NCI-H82 treated with DMSO at 0.1 percent for 48 hours (cell line): ENCODE measurements at regions not wholly inside any gene's neighbourhood (a gene's known extent, or its start where the extent isn't known, plus 50 kb on each side); places are given as distances from the start of the nearest gene placed in this dataset.
"Not testable (repeated sequence)": the region's sequence is repeated elsewhere in the genome, so short reads cannot be mapped to it uniquely, and the experiment has no call there.

Experiments used
- DNase-seq: peaks from one replicate; lab custom pipeline; 2025; ENCODE audit not compliant: unreplicated experiment; lab: John Stamatoyannopoulos, UW

DNA sequence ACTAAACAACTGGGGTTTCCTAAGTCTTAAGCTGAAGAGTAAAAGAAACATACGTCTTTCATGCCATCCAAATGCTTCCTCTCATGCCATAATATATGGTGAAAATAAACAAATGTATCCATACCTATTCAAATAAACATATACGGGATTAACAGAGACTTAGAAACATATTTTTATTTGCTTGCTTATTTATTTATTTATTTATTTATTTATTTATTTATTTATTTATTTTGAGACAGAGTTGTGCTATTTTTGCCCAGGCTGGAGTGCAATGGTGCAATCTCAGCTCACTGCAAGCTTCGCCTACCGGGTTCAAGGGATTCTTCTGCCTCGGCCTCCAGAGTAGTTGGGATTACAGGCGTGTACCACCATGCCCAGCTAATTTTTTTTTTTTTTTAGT is 291.6 kb upstream of the CNTN5 start:
- no peak for DNase-seq

DNA sequence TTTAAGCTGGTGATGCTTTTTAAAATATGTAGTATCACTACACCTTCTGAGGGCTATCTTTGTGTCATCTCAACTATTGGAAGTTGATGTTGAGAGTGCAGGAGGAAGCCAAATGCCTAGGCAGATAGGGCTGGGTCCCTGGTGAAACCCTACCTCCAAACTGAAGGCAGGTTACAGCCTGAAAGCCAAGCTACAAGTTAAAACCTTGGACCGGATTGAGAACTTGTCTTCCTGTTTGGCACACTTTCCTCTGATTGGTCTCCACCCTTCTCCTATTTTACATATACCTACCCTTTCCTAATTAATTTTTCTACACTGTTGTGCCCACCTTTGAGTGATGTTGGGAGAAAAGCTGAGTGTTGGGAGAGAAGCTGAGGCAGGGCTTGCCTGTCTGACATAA is 287.8 kb upstream of the CNTN5 start:
- no peak for DNase-seq

DNA sequence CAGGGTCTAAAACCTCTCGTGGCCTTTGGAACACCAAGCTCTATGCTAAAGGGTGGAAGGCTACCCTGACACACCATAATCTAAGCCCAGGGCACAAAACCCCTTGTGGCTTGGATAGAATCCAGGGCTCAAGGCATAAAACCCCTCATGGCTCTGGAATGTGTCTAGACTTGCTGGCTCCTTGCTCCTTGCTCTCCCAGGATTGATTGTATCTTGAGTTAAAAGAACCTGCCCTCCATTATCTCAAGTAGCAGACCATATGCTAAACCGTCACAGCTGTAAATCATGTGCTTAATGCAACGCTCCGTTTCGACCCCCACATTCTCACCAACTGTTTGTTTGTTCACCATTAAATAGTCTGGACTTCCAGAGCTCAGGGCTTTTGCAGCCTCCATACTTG is 287.4 kb upstream of the CNTN5 start:
- DNase-seq = peak; percentile 39

DNA sequence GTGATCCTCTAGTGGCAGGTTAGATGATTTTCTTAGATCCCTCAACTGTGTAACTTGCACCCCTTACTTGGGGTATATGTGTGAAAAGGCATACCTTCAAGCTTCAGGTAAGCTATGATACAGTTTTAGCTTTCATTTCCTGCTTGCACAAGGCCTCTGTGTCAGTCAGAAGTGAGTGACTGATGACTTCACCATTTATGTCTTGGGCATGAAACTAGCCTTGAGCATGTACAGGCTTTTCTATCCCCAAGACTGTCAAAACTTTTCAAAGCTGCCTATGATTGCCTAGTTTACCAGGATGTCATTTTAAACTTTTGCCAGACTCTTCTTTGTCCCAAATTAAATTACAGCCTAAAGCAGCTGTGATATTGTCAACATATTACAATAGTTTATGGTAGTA is 286.1 kb upstream of the CNTN5 start:
- no peak for DNase-seq

DNA sequence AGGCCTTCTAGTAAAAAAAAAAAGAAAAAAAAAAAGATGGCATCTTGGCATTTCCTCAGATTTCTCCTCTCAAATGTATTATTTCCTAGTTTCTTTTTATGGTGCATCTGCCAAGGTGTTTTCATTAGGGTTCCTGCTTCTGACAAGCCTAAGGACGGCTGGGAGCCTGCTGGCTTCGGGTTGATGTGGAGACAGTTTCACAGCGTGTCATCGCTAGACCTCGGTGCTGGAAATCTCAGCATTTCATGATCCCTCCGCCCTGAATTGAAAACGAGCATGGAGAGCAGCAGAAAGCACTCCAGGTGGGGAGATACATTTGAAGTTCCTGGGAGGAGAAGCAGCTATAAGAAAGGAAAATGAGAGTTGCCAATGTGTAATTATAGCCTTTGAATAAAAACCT is 283.9 kb upstream of the CNTN5 start:
- no peak for DNase-seq

DNA sequence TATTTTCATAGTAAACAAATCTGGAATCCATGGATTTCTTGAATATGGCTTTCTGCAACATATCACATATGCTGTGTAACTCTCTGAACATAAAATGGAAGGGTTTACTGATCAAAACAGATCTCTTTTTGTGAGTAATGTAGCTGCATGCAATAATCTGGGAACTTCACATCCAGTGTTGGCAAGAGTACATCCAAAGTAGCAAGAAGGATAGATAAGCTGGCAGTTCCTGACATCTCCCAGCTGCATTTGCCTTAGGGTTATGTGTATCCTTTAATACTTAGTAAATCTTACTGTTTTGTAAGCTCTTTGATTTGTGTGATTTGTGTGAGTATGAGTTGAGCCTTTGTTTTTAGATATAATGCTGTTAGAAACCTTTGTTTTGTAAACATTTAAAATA is 280.4 kb upstream of the CNTN5 start:
- DNase-seq = no peak

DNA sequence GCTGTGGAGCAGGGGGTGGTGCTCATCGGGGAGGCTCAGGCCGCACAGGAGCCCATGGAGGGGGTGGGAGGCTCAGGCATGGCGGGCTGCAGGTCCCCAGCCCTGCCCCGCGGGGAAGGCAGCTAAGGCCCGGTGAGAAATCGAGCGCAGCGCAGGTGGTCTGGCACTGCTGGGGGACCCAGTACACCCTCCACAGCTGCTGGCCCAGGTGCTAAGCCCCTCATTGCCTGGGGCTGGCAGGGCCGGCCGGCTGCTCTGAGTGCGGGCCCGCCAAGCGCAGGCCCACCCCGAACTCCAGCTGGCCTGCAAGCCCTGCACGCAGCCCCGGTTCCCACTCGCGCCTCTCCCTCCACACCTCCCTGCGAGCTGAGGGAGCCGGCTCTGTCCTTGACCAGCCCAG is 257.3 kb upstream of the CNTN5 start:
- not testable (repeated sequence) for DNase-seq

DNA sequence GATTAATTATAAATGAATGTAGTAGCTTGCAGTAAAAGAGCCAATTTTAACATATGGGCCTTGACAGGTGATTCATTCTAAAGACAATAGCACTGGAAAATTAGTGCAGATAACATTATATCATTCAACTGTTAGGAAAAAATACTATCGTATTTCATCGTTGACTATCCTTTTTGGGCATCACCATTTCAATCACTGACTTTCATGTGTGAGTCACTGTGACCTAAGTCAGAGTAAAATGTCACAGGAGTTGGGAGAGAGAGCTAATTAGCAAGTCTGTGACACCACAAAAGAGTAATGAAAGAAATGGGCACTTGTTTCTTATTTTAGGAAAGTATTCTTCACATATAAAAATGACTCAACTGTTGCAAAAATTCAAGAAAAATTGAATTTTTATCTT is 253.8 kb upstream of the CNTN5 start:
- DNase-seq = no peak

DNA sequence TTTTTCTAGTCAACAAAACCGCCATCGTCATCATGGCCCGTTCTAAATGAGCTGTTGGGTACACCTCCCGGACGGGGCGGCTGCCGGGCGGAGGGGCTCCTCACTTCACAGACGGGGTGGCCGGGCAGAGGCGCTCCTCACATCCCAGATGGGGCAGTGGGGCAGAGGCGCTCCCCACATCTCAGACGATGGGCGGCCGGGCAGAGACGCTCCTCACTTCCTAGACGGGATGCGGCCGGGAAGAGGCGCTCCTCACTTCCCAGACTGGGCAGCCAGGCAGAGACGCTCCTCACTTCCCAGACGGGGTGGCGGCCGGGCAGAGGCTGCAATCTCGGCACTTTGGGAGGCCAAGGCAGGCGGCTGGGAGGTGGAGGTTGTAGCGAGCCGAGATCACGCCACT is 250.7 kb upstream of the CNTN5 start:
- DNase-seq = not testable (repeated sequence)

DNA sequence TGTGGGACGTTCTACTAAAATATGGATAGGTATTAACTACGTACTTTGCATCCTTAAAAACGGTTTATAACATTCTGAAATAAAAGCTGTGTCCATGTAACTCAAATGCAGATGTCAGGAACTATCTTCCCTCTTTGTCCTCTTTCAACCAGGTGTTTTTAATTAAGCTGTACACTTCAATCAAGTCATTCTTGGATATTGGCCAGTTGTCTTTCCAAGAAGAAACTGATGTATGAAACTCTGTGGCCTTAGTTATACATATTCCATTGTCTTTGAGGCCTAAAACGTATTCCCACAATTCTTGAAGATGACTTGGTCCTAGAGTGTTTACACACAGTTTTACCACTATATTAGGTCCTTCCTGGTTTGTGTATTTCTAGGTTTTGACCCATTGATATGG is 249.0 kb upstream of the CNTN5 start:
- DNase-seq = no peak

DNA sequence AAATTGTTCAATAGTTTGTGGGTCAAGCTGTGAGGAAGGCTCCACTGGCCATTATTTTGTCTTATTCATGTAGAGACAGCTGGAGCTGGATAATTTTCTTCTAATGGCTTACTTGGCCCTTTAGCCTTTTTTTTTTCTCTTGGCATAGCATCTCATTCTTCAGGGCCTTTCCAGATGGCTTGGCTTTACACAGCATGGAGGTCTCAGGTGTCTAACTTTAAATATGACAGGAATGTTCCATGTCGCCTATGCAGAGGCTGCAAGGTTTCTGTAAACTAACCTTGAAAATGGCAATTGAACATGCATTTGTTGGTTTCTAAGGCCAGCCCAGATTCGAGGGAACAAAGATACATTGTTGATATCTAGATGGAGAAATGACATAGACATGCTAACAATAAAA is 247.9 kb upstream of the CNTN5 start:
- no peak for DNase-seq

DNA sequence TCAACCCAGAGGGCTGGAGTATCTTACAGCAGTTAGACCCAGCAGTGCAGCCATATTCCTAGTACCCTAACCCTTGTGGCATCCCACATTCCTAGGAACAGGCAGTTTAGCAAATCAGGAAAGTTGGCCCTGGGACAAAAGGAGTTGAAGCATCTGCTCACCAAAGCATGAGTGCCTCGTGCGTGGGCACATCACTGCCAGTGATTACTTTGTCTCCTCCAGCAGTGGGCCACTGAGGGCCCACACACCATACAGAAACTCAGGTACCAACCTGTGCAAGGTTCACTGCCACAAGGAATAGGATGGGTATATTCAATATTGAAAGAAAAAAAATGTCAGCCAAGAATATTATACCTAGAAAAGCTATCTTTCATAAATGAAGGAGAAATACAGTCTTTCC is 227.5 kb upstream of the CNTN5 start:
- no peak for DNase-seq

DNA sequence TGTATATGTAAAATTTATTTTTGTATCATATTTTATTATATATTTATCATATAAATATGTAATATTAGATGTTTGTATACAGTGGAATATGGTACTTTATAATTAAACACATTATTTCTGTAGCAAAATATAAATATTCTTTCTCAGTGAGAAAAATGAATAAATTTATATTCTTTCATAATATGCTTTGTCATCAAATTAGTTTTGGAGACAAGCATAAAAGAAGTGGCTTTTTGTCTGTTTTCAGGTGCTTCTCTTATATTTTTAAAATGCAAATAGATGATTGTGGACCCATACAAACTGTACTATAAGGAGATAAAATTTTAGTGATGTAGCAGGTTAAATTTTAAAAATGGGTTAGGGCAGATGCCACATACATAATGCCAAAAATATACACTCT is 222.4 kb upstream of the CNTN5 start:
- no peak for DNase-seq

DNA sequence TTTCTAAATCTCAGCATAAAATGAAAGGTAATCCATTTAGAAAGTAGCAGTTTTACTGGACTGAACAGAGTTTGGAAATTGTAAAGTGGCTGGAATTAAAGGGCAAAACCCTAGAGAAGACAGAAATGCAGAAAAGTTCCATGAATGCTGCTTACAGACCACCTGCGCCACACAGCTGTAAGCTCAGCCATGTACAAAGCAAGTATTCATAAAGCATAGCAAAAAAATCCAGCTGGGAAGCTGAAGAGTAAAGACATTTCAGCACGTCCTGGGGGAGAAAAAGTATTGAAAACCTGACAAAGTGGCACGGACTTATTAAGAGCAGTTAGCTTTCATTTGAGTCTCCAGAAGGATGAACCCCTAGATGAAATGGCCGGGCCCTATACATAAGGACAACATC is 220.1 kb upstream of the CNTN5 start:
- no peak for DNase-seq

DNA sequence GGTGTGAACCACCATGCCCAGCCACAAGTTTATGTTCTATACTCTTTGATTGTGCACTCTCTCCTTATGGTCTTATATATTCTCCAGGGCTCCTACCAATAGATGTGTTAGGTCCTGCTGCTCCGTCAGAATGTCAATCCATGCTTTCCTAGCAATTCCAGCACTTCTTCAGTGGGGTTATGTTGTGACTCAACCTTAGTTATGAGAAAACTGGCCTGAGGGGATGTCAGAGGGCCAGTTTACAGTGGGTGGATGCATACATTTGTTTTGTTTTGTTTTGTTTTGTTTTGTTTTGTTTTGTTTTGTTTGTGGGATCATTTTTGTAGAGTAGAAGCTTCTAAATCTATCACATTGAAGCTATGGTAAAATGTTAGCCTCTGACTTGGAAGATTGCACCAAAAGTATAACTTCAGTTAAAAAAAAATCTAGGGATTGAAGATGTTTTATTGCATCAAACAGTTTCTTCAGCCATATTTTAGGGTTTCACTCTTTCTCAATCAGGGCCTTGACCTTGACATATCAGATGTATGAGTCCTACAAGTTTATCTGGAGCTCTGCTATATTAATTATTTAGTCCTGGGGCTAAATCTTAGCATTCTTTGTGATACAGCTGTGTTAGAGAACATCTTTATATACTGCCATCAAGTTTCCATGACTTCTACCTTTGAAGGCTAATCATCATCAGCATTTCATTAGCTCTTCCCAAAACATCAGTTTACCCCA is 191.6 kb upstream of the CNTN5 start:
- DNase-seq = no peak

DNA sequence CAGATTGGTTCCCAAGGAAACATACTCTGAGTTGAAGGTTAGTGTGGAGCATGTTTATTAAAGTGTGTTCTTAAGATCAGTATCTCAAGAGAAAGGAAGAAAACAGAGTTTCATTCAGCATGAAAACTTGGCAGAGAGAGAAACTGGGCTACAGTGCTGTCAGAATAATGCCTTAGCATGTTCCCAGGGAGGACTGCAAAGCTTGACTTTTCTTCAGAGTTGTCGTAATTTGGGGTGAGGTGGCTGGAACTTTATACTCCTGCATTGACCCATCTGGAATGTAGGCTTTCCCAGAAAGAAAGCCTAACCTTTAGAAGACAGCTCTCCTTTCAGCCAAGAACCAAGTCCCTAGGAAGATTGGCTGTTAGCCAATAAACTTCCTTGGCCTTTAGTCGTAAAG is 190.8 kb upstream of the CNTN5 start:
- no peak for DNase-seq

DNA sequence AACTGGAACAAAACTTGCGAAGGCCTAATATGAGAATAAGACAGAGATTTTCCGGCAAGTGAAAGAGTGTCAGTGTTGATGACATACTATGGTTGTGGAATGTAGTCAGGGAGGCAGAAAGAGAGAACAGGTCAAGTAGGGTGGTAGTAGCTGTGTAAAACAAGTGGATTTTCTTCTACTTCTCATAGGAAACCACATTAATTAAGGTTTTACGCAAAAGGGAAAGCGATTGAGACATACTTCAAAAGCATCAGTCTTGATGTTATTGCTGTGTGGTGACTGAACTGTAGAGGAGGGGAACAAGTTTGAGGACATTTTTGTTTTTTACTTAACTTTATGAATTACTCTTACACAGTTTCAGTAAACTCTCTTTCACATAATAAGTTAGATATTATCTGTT is 186.0 kb upstream of the CNTN5 start:
- no peak for DNase-seq

DNA sequence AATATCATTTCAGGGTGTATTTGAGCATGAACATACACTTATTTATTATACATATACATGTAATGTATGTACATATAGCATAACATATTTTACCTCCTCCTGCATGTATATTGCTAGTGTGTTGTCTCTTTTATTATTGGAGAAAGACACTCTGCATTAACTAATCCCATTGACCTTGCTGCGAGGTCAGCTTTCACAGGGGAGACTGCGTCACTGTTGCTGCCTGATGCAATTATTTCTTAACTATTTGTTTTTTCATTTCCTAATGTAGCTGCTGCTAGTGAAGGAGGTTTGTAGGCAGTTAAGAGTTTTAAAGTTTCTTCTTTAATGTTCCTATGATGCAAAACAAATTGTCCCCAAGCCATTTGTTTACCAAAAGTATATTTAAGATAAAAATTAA is 185.4 kb upstream of the CNTN5 start:
- DNase-seq = peak; percentile 6

DNA sequence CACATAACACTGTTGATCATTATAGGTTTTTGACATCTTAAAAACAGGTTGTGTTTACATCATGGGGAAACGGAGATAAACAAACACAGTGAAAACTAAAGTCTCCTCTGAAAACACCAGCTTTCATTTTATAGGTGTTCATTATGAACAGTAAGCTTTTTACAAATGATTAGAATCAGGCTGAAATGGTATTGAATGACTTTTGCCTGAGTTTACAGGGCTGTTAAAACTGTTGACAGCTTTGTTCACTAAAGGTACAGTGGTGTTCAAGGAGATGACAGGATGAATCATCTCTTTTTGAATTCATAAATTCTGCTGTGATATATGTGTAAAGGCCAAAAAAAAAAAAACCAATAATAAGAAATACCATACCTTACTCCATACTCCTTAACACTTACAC is 184.6 kb upstream of the CNTN5 start:
- DNase-seq = no peak

DNA sequence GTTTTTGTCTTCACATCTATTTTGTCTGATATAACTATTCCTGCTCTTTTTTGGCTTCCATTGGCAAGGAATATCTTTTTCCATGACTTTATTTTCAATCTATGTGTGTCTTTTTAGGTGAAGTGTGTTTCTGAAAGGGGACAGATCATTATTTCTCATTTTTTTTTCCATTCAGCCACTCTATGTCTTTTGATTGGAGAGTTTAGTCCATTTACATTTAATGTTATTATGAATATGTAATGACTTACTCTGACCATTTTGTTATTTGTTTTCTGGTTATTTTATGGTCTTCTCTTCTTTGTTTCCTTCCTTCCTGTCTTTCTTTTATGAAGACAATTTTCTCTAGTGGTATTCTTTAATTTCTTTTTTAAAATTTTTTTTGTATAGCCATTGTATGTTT is 178.6 kb upstream of the CNTN5 start:
- no peak for DNase-seq

DNA sequence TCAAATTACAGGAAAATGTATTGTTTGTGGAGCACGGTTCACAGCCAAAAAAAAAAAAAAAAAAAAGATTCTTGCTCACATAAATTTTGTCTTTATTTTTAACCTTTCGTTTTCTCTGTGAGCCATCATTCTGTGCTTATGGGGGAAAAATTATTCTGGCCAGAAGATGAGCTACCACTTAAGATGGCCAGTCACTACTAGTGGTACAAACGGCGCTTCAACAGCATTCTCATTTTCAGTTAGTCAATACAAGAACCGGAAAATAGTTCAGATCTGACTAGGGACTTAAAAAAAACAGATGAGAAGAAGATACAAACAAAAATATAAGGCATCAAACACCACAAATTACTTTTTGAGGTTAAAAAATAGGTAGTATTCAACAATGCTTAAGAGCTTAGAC is 158.6 kb upstream of the CNTN5 start:
- no peak for DNase-seq

DNA sequence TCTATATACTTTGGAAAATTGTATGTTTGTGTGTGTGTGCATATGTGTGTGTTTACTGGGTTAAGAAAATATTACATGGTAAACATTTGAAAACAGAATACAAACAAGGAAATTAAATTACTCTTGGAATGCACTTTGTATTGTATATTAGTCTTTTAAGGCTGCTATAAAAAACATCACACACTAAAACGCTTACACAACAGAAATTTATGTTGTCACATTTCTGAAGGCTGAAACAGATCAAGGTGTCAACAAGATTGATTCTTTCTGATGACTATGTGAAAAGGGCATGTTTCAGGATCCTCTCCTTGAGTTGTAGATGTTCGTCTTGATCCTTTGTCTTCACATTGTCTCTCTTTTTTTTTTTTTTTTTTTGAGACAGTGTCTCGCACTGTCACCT is 149.1 kb upstream of the CNTN5 start:
- DNase-seq = no peak

DNA sequence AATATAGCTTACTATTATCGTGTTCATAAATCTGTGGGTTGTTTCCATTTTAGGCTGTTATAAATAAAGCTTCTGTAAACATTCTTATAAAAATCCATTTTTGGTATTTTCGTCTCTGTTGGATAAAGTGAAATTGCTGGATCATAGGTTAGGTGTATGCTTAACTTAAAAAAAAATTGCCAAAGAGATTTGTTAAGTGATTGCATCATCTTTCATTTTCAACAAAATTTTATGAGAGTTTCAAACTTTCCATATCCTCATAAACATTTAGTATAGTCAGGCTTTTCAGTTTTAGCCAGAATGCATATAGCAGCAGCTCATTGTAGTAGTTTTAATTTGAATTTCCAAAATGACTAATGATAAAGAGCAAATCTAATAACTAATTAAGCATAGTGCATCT is 146.7 kb upstream of the CNTN5 start:
- no peak for DNase-seq

DNA sequence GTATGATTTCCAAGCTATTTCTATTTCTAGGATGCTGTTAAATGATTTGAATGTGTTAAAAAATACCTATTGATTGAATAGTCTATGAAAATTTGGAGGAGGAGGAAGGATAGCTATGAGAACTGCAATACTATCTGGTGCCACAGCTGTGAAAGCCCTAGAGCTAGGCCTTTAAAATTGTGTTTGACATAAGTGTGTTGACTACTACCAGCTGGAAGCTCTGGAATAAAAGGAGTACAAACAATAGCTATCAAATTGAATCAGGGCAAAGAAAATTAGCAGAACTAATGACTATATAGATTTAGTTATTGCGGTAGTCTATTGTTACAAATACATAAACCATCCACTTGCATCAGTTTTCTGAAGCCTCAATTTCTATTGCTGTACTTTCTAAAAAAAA is 124.8 kb upstream of the CNTN5 start:
- no peak for DNase-seq
